ENCODE measurements at regions not wholly inside any gene's neighbourhood (a gene's known extent, or its start where the extent isn't known, plus 50 kb on each side); places are given as distances from the start of the nearest gene placed in this dataset.

- H3K4me2 ChIP-seq, result no peak overlapping the region
- CTCF ChIA-PET, result no interaction called here
- H3K9me2 ChIP-seq, result no peaks in the 10 kb centered on the region
- no peak overlapping the region for H3K9ac ChIP-seq
- H3K27ac ChIP-seq (ENCODE audit: low read depth in 2 of 2, low read length in 1 of 2), result no peak overlapping the region
- no peak overlapping the region for H2AFZ ChIP-seq (ENCODE audit: low read depth)
- POLR2A ChIA-PET, result no interaction called here
- no peaks in the 10 kb centered on the region for H4K20me1 ChIP-seq (ENCODE audit: insufficient read depth)
- no peak for DNase-seq
- no peak for TF ChIP-seq FOXJ3 (CRISPR knock-in tag; IDR thresholded peaks at IDR 0.05)
- TF ChIP-seq NFIC (IDR thresholded peaks at IDR 0.05; ENCODE audit: borderline replicate concordance), result no peak
- TF ChIP-seq, protein P1, sequence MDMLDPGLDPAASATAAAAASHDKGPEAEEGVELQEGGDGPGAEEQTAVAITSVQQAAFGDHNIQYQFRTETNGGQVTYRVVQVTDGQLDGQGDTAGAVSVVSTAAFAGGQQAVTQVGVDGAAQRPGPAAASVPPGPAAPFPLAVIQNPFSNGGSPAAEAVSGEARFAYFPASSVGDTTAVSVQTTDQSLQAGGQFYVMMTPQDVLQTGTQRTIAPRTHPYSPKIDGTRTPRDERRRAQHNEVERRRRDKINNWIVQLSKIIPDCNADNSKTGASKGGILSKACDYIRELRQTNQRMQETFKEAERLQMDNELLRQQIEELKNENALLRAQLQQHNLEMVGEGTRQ (IDR thresholded peaks at IDR 0.05; ENCODE audit: borderline replicate concordance, low read depth, low read length), result no peak
- no peak for TF ChIP-seq RAD21 (IDR thresholded peaks at IDR 0.05; ENCODE audit: low read length)
- TF ChIP-seq EZH2phosphoT487 (IDR thresholded peaks at IDR 0.05; ENCODE audit: borderline replicate concordance, low read depth), result no peak
- no peak for TF ChIP-seq FOSL2 (IDR thresholded peaks at IDR 0.05; ENCODE audit: borderline replicate concordance, low read depth)
- TF ChIP-seq RCOR1 (IDR thresholded peaks at IDR 0.05; ENCODE audit: low read length), result no peak
- no peak for TF ChIP-seq ELF1 (IDR thresholded peaks at IDR 0.05)
- no peak for TF ChIP-seq CHD2 (IDR thresholded peaks at IDR 0.05; ENCODE audit: low read length, partially characterized antibody)
- no peak for TF ChIP-seq EP300 (IDR thresholded peaks at IDR 0.05; ENCODE audit: borderline replicate concordance in 1 of 2, low read depth in 1 of 2, low read length in 1 of 2)
- TF ChIP-seq, protein P2, sequence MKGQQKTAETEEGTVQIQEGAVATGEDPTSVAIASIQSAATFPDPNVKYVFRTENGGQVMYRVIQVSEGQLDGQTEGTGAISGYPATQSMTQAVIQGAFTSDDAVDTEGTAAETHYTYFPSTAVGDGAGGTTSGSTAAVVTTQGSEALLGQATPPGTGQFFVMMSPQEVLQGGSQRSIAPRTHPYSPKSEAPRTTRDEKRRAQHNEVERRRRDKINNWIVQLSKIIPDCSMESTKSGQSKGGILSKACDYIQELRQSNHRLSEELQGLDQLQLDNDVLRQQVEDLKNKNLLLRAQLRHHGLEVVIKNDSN (IDR thresholded peaks at IDR 0.05; ENCODE audit: borderline replicate concordance, low read depth), result no peak
- TF ChIP-seq SIN3A (IDR thresholded peaks at IDR 0.05; ENCODE audit: borderline replicate concordance, low read depth, low read length), result no peak
- no peak for TF ChIP-seq FOXM1 (IDR thresholded peaks at IDR 0.05; ENCODE audit: low read depth)
- TF ChIP-seq CTCF (IDR thresholded peaks at IDR 0.05), result no peak
- H3K27me3 ChIP-seq (ENCODE audit: insufficient read depth), result no peaks in the 10 kb centered on the region
- no peak overlapping the region for H3K4me3 ChIP-seq (ENCODE audit: low read depth in 2 of 2, low read length in 1 of 2)
- no peaks in the 10 kb centered on the region for H3K4me1 ChIP-seq (ENCODE audit: control insufficient read depth in 1 of 2, insufficient read depth in 2 of 2, low read depth in 1 of 2, low read length in 1 of 2)
- WGBS (ENCODE audit: low lambda C conversion rate), result 4% methylated on average over 1 of the region's 1 CpG
- no peaks in the 10 kb centered on the region for H3K9me3 ChIP-seq
- H3F3A ChIP-seq (replicated peaks; ENCODE audit: insufficient read depth), result no peaks in the 10 kb centered on the region
- no peaks in the 10 kb centered on the region for H3K79me2 ChIP-seq (ENCODE audit: insufficient read depth)
- no peaks in the 10 kb centered on the region for H3K36me3 ChIP-seq (replicated peaks in 1 of 2; ENCODE audit: control insufficient read depth in 1 of 2, insufficient read depth in 2 of 2, low read length in 1 of 2)
Measured at GRCh38 chrX:142898164-142898563, 127.6 kb upstream of the SPANXN4 start.

GRCh38 chrX:142923201-142923600, 102.5 kb upstream of the SPANXN4 start:
- POLR2A ChIA-PET, result no interaction called here
- no peaks in the 10 kb centered on the region for H4K20me1 ChIP-seq (ENCODE audit: insufficient read depth)
- H3K4me3 ChIP-seq (ENCODE audit: low read depth in 2 of 2, low read length in 1 of 2), result no peak overlapping the region
- no peaks in the 10 kb centered on the region for H3F3A ChIP-seq (replicated peaks; ENCODE audit: insufficient read depth)
- H3K36me3 ChIP-seq (replicated peaks in 1 of 2; ENCODE audit: control insufficient read depth in 1 of 2, insufficient read depth in 2 of 2, low read length in 1 of 2), result no peaks in the 10 kb centered on the region
- no peak overlapping the region for H3K9ac ChIP-seq
- H3K27ac ChIP-seq (ENCODE audit: low read depth in 2 of 2, low read length in 1 of 2), result no peak overlapping the region
- H3K9me3 ChIP-seq, result no peaks in the 10 kb centered on the region
- no peaks in the 10 kb centered on the region for H3K79me2 ChIP-seq (ENCODE audit: insufficient read depth)
- no peaks in the 10 kb centered on the region for H3K9me2 ChIP-seq
- CTCF ChIA-PET, result no interaction called here
- H3K4me2 ChIP-seq, result no peak overlapping the region
- no peaks in the 10 kb centered on the region for H3K4me1 ChIP-seq (ENCODE audit: control insufficient read depth in 1 of 2, insufficient read depth in 2 of 2, low read depth in 1 of 2, low read length in 1 of 2)
- DNase-seq, result no peak
- H3K27me3 ChIP-seq (ENCODE audit: insufficient read depth), result no peaks in the 10 kb centered on the region
- H2AFZ ChIP-seq (ENCODE audit: low read depth), result no peak overlapping the region
- 0% methylated on average over 2 of the region's 2 CpGs for WGBS (ENCODE audit: low lambda C conversion rate)
- no peak for TF ChIP-seq TEAD4 (IDR thresholded peaks at IDR 0.05; ENCODE audit: borderline replicate concordance, insufficient read depth)
- no peak for TF ChIP-seq CTCF (IDR thresholded peaks at IDR 0.05)
- TF ChIP-seq ZBTB33 (IDR thresholded peaks at IDR 0.05; ENCODE audit: borderline replicate concordance, low read depth), result no peak
- no peak for TF ChIP-seq RAD21 (IDR thresholded peaks at IDR 0.05; ENCODE audit: low read length)
- no peak for TF ChIP-seq PBX3 (IDR thresholded peaks at IDR 0.05)
- TF ChIP-seq, protein P1 (IDR thresholded peaks at IDR 0.05; ENCODE audit: borderline replicate concordance, low read depth, low read length), result no peak
- no peak for TF ChIP-seq POLR2AphosphoS5 (IDR thresholded peaks at IDR 0.05; ENCODE audit: low read depth, low read length)
